ENCODE measurements at regions not wholly inside any gene's neighbourhood (a gene's known extent, or its start where the extent isn't known, plus 50 kb on each side); places are given as distances from the start of the nearest gene placed in this dataset.

GRCh38 chrX:139081965-139082364, 370.4 kb upstream of the FGF13 start:
- FAIRE-seq = no peak
- Histone ChIP-seq H3K4me1 (ENCODE audit: control insufficient read depth in 3 of 3, insufficient read depth in 2 of 3, low read depth in 1 of 3, low read length in 2 of 3) (no peaks in the 10 kb centered on the region), H3K9me3 (ENCODE audit: control insufficient read depth in 2 of 2, insufficient read depth in 1 of 2, low read depth in 1 of 2, low read length in 1 of 2) (no peaks in the 10 kb centered on the region), H3K27me3 (ENCODE audit: control insufficient read depth in 3 of 3, insufficient read depth in 3 of 3, low read length in 3 of 3) (no peaks in the 10 kb centered on the region), H3K4me3 (ENCODE audit: low read depth in 1 of 3, low read length in 3 of 3) (no peak overlapping the region), H3K27ac (ENCODE audit: low read depth in 1 of 3, low read length in 2 of 3) (no peak overlapping the region), H3K36me3 (ENCODE audit: control insufficient read depth in 3 of 3, insufficient read depth in 2 of 3, low read depth in 1 of 3, low read length in 3 of 3) (no peaks in the 10 kb centered on the region)
- WGBS, 3 donors = 73 to 91% (median 88%) methylated on average over 3 of the region's 3 CpGs
- no peak for DNase-seq

DNA sequence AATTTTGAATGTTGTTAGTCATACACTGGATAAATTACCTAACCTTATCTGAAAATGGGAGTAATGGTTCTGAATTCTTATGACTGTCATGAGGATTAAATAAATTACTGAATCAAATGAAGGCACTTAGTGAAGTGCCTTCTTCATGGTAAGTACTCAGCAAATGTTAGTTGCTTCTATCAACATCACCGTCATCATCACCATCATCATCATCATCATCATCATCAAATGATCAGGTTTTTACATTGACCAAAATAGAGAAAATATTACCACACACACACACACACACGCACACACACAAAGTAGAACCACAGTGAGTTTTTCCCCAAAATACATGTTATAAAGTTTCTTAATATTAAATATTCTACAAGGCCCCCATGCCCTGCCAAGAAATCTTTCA, 368.3 kb upstream of the FGF13 start:
- no peaks in the 10 kb centered on the region for H3K27me3 ChIP-seq (ENCODE audit: control insufficient read depth in 3 of 3, insufficient read depth in 3 of 3, low read length in 3 of 3)
- FAIRE-seq (no peak), DNase-seq (no peak)
- no peaks in the 10 kb centered on the region for H3K36me3 ChIP-seq (ENCODE audit: control insufficient read depth in 3 of 3, insufficient read depth in 2 of 3, low read depth in 1 of 3, low read length in 3 of 3)
- 76 to 96% (median 82%) methylated on average over 2 of the region's 2 CpGs for WGBS, 3 donors
- no peak overlapping the region for H3K27ac ChIP-seq (ENCODE audit: low read depth in 1 of 3, low read length in 2 of 3)
- H3K4me3 ChIP-seq (ENCODE audit: low read depth in 1 of 3, low read length in 3 of 3) = no peak overlapping the region
- H3K4me1 ChIP-seq (ENCODE audit: control insufficient read depth in 3 of 3, insufficient read depth in 2 of 3, low read depth in 1 of 3, low read length in 2 of 3) = no peaks in the 10 kb centered on the region
- no peaks in the 10 kb centered on the region for H3K9me3 ChIP-seq (ENCODE audit: control insufficient read depth in 2 of 2, insufficient read depth in 1 of 2, low read depth in 1 of 2, low read length in 1 of 2)

DNA sequence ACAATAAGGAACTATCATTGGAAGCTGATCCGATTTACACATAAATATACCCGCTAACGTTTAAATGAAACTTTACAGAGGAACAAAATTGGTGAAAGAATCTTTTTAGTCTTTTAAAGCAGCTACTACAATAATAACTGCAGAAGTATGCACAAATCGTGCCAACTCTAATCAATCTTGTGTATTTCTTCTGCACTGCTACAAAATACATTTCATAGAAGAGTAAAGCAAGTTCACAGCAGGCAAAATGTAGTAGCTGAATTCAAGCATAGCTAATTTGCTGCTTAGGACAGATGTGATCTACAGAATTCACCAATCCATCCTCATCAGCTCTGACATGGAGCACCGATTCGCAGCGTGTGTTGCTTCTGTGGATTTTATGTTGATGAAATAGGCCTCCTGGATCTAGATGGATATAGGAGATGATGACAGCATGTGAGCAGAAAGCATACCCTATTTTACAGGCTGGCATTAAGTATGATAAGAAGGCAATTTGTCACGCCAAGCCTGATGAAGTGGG, 367.3 kb upstream of the FGF13 start:
- Histone ChIP-seq H3K27me3 (ENCODE audit: control insufficient read depth in 3 of 3, insufficient read depth in 3 of 3, low read length in 3 of 3) (no peaks in the 10 kb centered on the region), H3K27ac (ENCODE audit: low read depth in 1 of 3, low read length in 2 of 3) (no peak overlapping the region), H3K9me3 (ENCODE audit: control insufficient read depth in 2 of 2, insufficient read depth in 1 of 2, low read depth in 1 of 2, low read length in 1 of 2) (no peaks in the 10 kb centered on the region), H3K36me3 (ENCODE audit: control insufficient read depth in 3 of 3, insufficient read depth in 2 of 3, low read depth in 1 of 3, low read length in 3 of 3) (no peaks in the 10 kb centered on the region), H3K4me3 (ENCODE audit: low read depth in 1 of 3, low read length in 3 of 3) (no peak overlapping the region), H3K4me1 (ENCODE audit: control insufficient read depth in 3 of 3, insufficient read depth in 2 of 3, low read depth in 1 of 3, low read length in 2 of 3) (no peaks in the 10 kb centered on the region)
- DNase-seq = no peak
- no peak for FAIRE-seq
- WGBS, 3 donors = 52 to 59% (median 53%) methylated on average over 8 of the region's 8 CpGs

- H3K9me3 ChIP-seq (ENCODE audit: control insufficient read depth in 2 of 2, insufficient read depth in 1 of 2, low read depth in 1 of 2, low read length in 1 of 2) = no peaks in the 10 kb centered on the region
- H3K4me3 ChIP-seq (ENCODE audit: low read depth in 1 of 3, low read length in 3 of 3) = no peak overlapping the region
- no peak for FAIRE-seq
- H3K27me3 ChIP-seq (ENCODE audit: control insufficient read depth in 3 of 3, insufficient read depth in 3 of 3, low read length in 3 of 3) = no peaks in the 10 kb centered on the region
- no peak overlapping the region for H3K27ac ChIP-seq (ENCODE audit: low read depth in 1 of 3, low read length in 2 of 3)
- H3K4me1 ChIP-seq (ENCODE audit: control insufficient read depth in 3 of 3, insufficient read depth in 2 of 3, low read depth in 1 of 3, low read length in 2 of 3) = no peaks in the 10 kb centered on the region
- H3K36me3 ChIP-seq (ENCODE audit: control insufficient read depth in 3 of 3, insufficient read depth in 2 of 3, low read depth in 1 of 3, low read length in 3 of 3) = no peaks in the 10 kb centered on the region
- WGBS, 3 donors = 12 to 34% (median 12%) methylated on average over 1 of the region's 1 CpG
- no peak for DNase-seq
Observed at GRCh38 chrX:139078342-139078741, 366.8 kb upstream of the FGF13 start.

GRCh38 chrX:139077281-139078250, 366.0 kb upstream of the FGF13 start:
- no peaks in the 10 kb centered on the region for H3K36me3 ChIP-seq (ENCODE audit: control insufficient read depth in 3 of 3, insufficient read depth in 2 of 3, low read depth in 1 of 3, low read length in 3 of 3)
- FAIRE-seq (no peak), DNase-seq (no peak)
- no peaks in the 10 kb centered on the region for H3K4me1 ChIP-seq (ENCODE audit: control insufficient read depth in 3 of 3, insufficient read depth in 2 of 3, low read depth in 1 of 3, low read length in 2 of 3)
- no peak overlapping the region for H3K27ac ChIP-seq (ENCODE audit: low read depth in 1 of 3, low read length in 2 of 3)
- H3K9me3 ChIP-seq (ENCODE audit: control insufficient read depth in 2 of 2, insufficient read depth in 1 of 2, low read depth in 1 of 2, low read length in 1 of 2) = no peaks in the 10 kb centered on the region
- no peaks in the 10 kb centered on the region for H3K27me3 ChIP-seq (ENCODE audit: control insufficient read depth in 3 of 3, insufficient read depth in 3 of 3, low read length in 3 of 3)
- WGBS, 3 donors = 40 to 43% (median 43%) methylated on average over 5 of the region's 5 CpGs
- no peak overlapping the region for H3K4me3 ChIP-seq (ENCODE audit: low read depth in 1 of 3, low read length in 3 of 3)

- Histone ChIP-seq H3K36me3 (ENCODE audit: control insufficient read depth in 3 of 3, insufficient read depth in 2 of 3, low read depth in 1 of 3, low read length in 3 of 3) (no peaks in the 10 kb centered on the region), H3K27me3 (ENCODE audit: control insufficient read depth in 3 of 3, insufficient read depth in 3 of 3, low read length in 3 of 3) (no peaks in the 10 kb centered on the region), H3K9me3 (ENCODE audit: control insufficient read depth in 2 of 2, insufficient read depth in 1 of 2, low read depth in 1 of 2, low read length in 1 of 2) (no peaks in the 10 kb centered on the region), H3K4me1 (ENCODE audit: control insufficient read depth in 3 of 3, insufficient read depth in 2 of 3, low read depth in 1 of 3, low read length in 2 of 3) (no peaks in the 10 kb centered on the region), H3K4me3 (ENCODE audit: low read depth in 1 of 3, low read length in 3 of 3) (no peak overlapping the region), H3K27ac (ENCODE audit: low read depth in 1 of 3, low read length in 2 of 3) (no peak overlapping the region)
- FAIRE-seq (no peak), DNase-seq (no peak)
- WGBS, 3 donors = 35 to 55% (median 50%) methylated on average over 2 of the region's 2 CpGs
Observed at GRCh38 chrX:139063364-139063763, 351.8 kb upstream of the FGF13 start.

DNA sequence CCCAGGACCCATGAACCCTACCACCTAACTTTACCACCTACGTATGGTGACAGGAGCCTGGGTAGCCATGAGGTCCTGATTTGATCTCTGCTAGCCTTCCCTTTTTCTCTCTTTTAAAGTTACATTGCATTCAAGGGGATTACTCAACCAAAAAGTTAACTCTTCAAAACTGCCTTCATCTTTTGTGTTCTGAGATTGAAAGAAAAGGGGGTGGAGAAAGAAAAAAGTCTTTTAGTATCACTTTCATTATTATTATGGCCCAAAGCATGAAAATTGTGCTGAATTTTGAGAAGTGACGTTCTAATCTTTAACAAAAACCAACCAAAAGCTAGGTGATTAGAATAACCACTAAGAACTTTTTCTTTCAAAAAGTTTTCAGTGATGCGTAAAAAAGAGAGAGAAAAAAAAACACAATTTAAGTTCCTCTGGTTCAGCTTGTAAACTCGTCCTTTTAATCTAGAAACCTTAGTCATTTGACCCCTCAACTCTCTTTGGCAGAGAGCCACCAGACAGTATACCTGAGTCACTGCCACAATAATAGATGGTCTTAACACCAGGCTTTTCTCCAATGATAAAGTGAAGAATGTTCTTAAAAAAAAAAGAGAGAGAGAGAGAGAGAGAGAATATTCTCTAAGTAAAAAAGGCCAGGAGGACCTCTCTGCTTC, 347.4 kb upstream of the FGF13 start:
- WGBS, 3 donors = 35 to 60% (median 57%) methylated on average over 4 of the region's 4 CpGs

DNA sequence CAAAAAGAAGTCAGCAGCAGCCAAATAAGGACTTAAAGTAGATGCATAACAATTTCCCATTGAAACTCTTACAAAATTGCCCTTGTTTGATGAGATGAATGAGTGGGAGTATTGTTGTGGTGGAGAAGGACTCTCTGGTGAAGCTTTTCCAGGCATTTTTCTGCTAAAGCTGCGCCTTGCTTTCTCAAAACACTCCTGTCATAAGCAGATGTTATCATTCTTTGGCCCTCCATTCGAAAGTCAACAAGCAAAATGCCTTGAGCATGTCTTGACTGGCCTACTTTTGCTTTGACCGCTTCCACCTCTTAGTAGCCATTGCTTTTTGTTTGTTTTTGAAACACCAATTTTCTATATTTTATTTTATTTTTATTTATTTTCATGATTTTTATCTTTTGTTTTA, 340.9 kb upstream of the FGF13 start:
- Histone ChIP-seq H3K27me3 (ENCODE audit: control insufficient read depth in 3 of 3, insufficient read depth in 3 of 3, low read length in 3 of 3) (no peaks in the 10 kb centered on the region), H3K36me3 (ENCODE audit: control insufficient read depth in 3 of 3, insufficient read depth in 2 of 3, low read depth in 1 of 3, low read length in 3 of 3) (no peaks in the 10 kb centered on the region), H3K9me3 (ENCODE audit: control insufficient read depth in 2 of 2, insufficient read depth in 1 of 2, low read depth in 1 of 2, low read length in 1 of 2) (no peaks in the 10 kb centered on the region), H3K27ac (ENCODE audit: low read depth in 1 of 3, low read length in 2 of 3) (no peak overlapping the region), H3K4me3 (ENCODE audit: low read depth in 1 of 3, low read length in 3 of 3) (no peak overlapping the region), H3K4me1 (ENCODE audit: control insufficient read depth in 3 of 3, insufficient read depth in 2 of 3, low read depth in 1 of 3, low read length in 2 of 3) (no peaks in the 10 kb centered on the region)
- DNase-seq = no peak
- FAIRE-seq = no peak
- 44 to 67% (median 59%) methylated on average over 3 of the region's 3 CpGs for WGBS, 3 donors

More for the DNA sequence above, 347.4 kb upstream of the FGF13 start:
- FAIRE-seq = no peak
- H3K4me3 ChIP-seq (ENCODE audit: low read depth in 1 of 3, low read length in 3 of 3) = no peak overlapping the region
- no peaks in the 10 kb centered on the region for H3K27me3 ChIP-seq (ENCODE audit: control insufficient read depth in 3 of 3, insufficient read depth in 3 of 3, low read length in 3 of 3)
- no peak for DNase-seq
- no peaks in the 10 kb centered on the region for H3K9me3 ChIP-seq (ENCODE audit: control insufficient read depth in 2 of 2, insufficient read depth in 1 of 2, low read depth in 1 of 2, low read length in 1 of 2)
- H3K4me1 ChIP-seq (ENCODE audit: control insufficient read depth in 3 of 3, insufficient read depth in 2 of 3, low read depth in 1 of 3, low read length in 2 of 3) = no peaks in the 10 kb centered on the region
- H3K36me3 ChIP-seq (ENCODE audit: control insufficient read depth in 3 of 3, insufficient read depth in 2 of 3, low read depth in 1 of 3, low read length in 3 of 3) = no peaks in the 10 kb centered on the region
- no peak overlapping the region for H3K27ac ChIP-seq (ENCODE audit: low read depth in 1 of 3, low read length in 2 of 3)
